ENCODE measurements at regions not wholly inside any gene's neighbourhood (a gene's known extent, or its start where the extent isn't known, plus 50 kb on each side); places are given as distances from the start of the nearest gene placed in this dataset.

DNA sequence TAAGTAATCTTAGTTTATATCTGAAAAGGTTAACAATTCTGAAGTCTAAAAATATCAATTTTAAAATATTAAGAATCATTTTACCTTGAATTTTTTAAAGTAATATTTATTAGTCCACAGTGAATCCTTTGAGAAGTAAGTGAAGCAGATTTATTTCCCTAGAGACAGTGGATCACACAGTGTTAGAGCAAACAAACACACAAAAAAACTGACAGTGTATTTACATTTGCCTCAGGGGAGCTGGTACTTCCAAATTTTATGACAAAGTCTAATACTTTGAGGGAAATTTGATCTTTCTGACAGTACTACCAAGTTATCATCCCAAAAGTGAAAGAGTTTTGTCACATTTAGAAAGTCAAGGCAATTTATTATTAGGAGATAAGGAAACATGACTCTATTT, 1750.6 kb upstream of the CDH9 start:
- ChIA-PET POLR2A (no interaction called here), CTCF (no interaction called here)
- TF ChIP-seq CTCF (IDR thresholded peaks at IDR 0.05; ENCODE audit: control extremely low read depth, extremely low read depth, low read depth, missing control alignments), result no peak
- no peak for DNase-seq (ENCODE audit: extremely low spot score)

- ChIA-PET CTCF (no interaction called here), POLR2A (no interaction called here)
- DNase-seq (ENCODE audit: extremely low spot score), result no peak
- TF ChIP-seq CTCF (IDR thresholded peaks at IDR 0.05; ENCODE audit: control extremely low read depth, extremely low read depth, low read depth, missing control alignments), result no peak
Measured at GRCh38 chr5:28780083-28780692, 1741.8 kb upstream of the CDH9 start.

DNA sequence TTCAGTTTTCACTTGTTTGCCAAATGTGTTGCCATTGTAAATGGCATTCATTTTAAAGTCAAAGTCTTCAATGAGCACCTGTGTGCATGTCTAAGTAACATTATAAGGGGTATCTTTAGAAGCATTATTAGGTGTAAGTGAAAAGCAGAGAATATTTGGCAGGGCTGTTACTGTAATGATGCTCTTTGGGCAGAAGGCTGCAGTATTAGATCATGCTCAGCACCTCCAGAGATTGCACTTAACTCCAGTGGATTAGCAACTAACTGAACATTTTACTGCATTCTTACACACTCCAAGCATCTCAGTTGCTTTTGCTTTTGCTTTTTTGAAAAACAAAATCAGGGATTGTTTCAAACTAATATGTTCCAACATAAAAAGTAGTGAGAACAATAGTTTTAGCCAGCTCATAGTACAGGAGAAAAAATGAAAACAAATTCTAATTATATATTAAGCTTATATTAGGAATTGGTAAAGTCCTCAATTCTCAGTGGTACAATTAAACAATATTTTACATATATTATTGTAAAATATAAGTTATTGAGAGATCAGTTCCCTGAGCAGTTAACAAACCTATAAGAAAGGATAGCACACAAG, 1740.9 kb upstream of the CDH9 start:
- CTCF ChIA-PET, result no interaction called here
- TF ChIP-seq CTCF (IDR thresholded peaks at IDR 0.05; ENCODE audit: control extremely low read depth, extremely low read depth, low read depth, missing control alignments), result no peak
- POLR2A ChIA-PET, result no interaction called here
- no peak for DNase-seq (ENCODE audit: extremely low spot score)

GRCh38 chr5:28770307-28770706, 1731.9 kb upstream of the CDH9 start:
- TF ChIP-seq CTCF (IDR thresholded peaks at IDR 0.05; ENCODE audit: control extremely low read depth, extremely low read depth, low read depth, missing control alignments), result no peak
- no peak for DNase-seq (ENCODE audit: extremely low spot score)
- ChIA-PET CTCF (no interaction called here), POLR2A (no interaction called here)

DNA sequence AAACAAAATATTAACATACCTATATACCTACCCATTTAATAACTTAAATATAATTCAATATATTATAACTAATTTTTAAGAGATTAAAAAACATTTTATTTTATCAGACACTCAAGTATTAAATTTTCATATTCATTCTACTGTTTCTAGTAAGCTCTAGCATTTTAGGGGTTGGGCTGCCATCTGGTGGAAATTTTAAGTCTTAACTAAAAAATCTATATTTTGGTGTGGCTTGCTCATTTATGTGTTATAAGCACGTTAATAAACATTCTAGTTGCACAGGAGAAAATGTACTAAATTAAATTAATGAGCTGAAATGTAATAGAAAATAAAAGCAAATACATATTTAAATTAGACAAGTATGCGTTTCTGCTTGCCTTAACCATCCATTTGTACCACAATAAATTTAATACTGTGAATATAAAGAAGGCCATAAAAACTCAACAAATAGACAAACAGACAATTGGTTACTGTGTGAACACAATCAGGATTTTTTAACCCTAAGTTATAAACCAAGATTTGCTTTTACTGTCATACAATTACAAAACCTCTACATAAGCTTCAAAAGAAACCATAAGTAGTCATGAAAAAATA, 1728.3 kb upstream of the CDH9 start:
- no peak for TF ChIP-seq CTCF (IDR thresholded peaks at IDR 0.05; ENCODE audit: control extremely low read depth, extremely low read depth, low read depth, missing control alignments)
- CTCF ChIA-PET, result interaction anchor here (0.9 to 1.9 kb wide), 2 partner anchors 9 to 422 kb away, joined by 4 to 6 read pairs; no protein-coding TSS in a partner anchor
- DNase-seq (ENCODE audit: extremely low spot score), result no peak
- POLR2A ChIA-PET, result no interaction called here

DNA sequence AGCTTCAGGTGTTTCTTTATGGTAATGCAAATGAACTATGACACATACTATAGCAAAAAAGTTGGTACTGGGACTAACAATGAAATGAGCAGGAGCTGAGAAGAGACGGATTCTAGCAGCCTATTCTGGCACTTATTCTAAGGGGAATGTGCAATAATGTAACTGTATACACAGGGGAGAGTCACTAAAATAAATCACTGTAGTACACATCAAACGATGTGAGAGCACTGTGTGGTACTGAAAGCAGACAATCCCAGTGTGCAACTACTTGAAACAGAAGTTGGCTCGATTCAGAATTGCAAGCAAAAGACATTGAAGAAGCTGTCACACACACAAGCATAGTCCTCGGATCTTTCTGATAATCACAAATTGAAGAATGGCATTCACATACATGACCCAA, 1713.0 kb upstream of the CDH9 start:
- no peak for DNase-seq (ENCODE audit: extremely low spot score)
- ChIA-PET CTCF (interaction anchor here (1.2 to 1.3 kb wide), 2 partner anchors 11 to 17 kb away, joined by 3 to 5 read pairs; no protein-coding TSS in a partner anchor), POLR2A (no interaction called here)
- no peak for TF ChIP-seq CTCF (IDR thresholded peaks at IDR 0.05; ENCODE audit: control extremely low read depth, extremely low read depth, low read depth, missing control alignments)

Data from GM10248 (cell line).